Right renal cortex interstitium (tissue), 3 donors: ENCODE measurements at regions not wholly inside any gene's neighbourhood (a gene's known extent, or its start where the extent isn't known, plus 50 kb on each side); places are given as distances from the start of the nearest gene placed in this dataset.

Source experiments
- DNase-seq, 3 donors: peaks; one replicate each; pipeline ENCODE4 v3.0.0-alpha.2; 2013; ENCODE audit warnings: low read depth in 3 of 3, low spot score in 2 of 3

DNA sequence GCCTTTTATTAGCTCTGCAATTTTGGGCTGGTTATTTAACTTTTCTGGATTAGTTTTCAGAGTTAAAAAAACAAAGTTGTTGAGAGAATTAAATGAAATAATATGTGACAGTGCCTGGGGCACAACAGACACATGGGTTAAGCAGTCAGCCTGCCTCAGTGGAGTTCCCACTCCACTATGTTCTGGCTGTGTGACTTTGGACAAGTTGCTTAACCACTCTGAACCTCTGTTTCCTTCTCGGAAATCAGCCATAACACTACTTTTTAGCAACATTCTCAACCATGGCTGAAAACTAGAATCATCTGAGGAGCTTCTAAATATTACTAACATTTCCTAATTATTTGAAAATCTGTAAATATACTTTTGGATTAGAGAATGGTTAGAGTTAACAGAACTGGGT, 56.5 kb upstream of the SLC6A11 start:
- DNase-seq = no peak

GRCh38 chr3:10760199-10760598, 55.8 kb upstream of the SLC6A11 start:
- no peak for DNase-seq

GRCh38 chr3:10761583-10761982, 54.4 kb upstream of the SLC6A11 start:
- no peak for DNase-seq

- no peak for DNase-seq
These were observed 53.9 kb upstream of the SLC6A11 start for GRCh38 chr3:10762116-10762515.

GRCh38 chr3:10762611-10763247, 53.3 kb upstream of the SLC6A11 start:
- no peak for DNase-seq

DNA sequence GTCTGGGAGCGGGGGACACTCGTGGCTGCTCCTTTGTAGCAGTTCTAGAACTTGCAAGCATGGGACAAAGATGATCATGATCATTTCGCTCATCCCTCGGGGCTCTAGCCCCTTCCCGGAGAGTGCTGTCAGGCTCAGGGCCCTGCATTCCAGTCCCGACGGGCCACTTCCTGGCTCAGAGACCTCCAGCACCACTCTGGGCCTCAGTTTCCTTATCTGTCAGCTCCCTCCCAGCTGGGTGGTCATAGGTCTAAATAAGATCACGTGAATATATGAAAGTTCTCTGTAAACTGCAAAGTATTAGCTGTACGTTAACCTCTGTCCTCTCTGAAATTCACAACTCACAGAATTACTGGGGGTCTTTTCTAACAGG, 52.8 kb upstream of the SLC6A11 start:
- no peak for DNase-seq

DNA sequence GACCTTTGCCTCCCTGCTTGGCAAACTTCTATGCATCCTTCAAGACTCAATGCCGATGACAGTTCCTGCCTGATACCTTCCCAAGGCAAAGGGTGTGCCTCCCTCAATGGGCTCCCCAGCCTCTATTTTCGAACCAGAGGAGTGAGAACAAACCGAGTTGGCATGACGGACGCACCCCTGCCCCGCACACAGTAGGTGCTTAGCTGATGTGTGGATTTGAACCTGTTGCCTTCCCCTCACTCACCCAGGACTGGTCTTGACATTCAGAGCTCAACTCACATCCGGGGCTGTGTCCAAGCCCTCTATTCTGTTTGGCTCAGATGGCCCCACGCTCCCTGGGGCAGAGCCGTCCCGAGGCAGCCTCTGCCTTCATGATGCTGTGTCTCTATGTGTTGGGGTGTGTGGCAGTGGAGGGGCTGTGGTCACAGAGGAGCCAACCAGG, 52.2 kb upstream of the SLC6A11 start:
- DNase-seq = no peak

- no peak for DNase-seq
These were observed 51.6 kb upstream of the SLC6A11 start for GRCh38 chr3:10764259-10765051.

DNA sequence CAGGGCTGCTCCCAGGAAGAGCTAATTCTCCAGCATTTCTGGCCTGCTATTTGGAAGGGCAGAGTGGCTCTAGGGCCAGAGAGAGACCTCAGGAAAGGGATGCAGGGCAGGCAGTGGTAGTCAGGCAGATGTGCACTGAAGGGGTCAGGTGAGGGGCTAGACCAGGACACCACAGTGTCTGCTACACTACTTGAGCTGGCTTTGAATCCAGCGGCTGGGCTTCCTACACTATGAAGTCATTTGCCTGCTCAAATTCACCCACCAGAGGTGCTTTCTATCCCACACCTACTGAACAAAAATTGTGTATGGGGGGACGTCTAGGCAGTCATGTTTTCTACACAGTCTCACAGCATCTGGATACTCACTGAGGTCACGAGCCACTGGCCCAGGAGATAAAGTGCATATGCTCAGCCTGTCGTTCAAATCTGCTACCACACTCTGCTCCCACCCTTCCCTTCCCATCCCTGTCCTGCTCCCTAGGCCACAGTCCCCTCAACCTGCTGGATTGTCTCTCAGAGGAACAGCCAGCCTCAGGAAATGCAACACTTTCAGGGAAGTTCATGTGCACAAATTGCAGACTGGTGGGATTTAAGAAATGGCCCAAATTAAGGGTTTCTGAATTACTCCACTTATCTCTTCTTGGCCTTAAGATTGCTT, 49.9 kb upstream of the SLC6A11 start:
- no peak for DNase-seq
